Superior temporal gyrus (tissue), 1 donor: ENCODE measurements at regions not wholly inside any gene's neighbourhood (a gene's known extent, or its start where the extent isn't known, plus 50 kb on each side); places are given as distances from the start of the nearest gene placed in this dataset.
"Not testable (repeated sequence)": the region's sequence is repeated elsewhere in the genome, so short reads cannot be mapped to it uniquely, and the experiment has no call there.

Source experiments
- DNase-seq: peaks from one replicate; pipeline ENCODE4 v3.0.0-alpha.2; 2016; ENCODE audit errors: extremely low spot score

DNA sequence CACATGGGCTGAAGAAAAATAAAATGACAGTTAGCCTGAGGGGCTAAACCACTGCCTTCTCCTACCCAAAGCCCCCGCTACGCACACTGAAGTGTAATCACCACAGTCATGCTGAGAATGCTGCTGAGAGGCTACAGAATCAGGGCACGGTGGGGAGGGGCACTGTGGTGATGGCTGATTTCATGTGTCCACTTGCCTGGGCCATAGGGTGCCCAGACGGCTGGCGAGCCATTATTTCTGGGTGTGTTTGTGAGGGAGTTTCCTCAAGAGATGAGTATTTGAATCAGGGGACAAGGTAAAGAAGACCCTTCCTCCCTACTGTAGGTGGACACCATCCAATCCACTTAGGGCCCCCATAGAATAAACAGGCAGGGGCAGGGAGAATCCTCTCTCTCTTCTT, 1313.2 kb downstream of the TBC1D22A start:
- DNase-seq, result no peak

GRCh38 chr22:48072777-48073176, 1310.3 kb downstream of the TBC1D22A start:
- DNase-seq, result no peak

GRCh38 chr22:48071828-48072227, 1309.4 kb downstream of the TBC1D22A start:
- no peak for DNase-seq

DNA sequence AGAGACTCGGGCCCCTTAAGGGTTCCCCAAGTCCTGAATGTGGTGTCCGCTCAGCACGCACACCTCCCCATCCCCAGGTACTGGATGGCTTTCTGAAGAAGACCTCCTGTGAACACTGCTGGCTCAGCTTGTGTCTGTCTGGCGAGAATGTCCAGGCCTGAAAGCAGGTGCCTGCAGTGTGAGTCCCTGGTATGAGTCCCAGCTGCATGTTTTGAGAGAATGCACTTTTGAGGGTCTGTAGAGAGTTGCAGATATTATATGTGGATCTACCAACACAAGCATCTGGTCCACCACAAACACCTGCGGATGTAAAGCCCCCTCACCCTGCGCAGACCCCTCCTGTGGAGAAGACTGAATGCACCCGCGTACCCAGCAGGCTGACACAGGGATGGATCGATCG, 1308.9 kb downstream of the TBC1D22A start:
- no peak for DNase-seq

GRCh38 chr22:48070760-48071159, 1308.3 kb downstream of the TBC1D22A start:
- no peak for DNase-seq

- no peak for DNase-seq
These were observed 1307.6 kb downstream of the TBC1D22A start for GRCh38 chr22:48070083-48070482.

GRCh38 chr22:48069256-48069655, 1306.8 kb downstream of the TBC1D22A start:
- no peak for DNase-seq

DNA sequence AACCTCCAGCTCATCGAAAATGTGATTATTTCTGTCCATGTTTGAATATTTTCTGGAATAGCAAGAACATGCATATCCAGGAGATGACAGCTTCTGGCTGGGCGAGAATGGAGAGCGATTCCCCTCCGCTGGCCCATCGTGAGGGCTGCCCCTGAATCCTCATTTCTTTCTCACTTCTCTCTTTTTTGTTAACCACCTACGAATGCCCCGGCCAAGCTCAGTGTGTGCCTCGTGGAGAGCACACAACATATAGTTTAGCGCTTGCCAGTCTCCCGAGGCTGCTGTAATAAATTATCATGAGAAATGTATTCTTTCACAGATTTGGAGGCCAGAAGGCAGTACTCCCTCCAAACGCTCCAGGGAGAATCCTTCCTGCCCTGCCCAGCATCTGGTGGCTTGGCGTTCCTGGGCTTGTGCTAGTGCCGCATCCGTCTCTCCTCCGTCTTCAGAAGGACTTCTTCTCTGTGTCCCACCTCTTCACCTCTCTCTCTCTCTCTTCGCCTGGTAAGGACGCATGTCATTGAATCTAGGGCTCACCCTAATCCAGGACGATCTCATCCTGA, 1306.0 kb downstream of the TBC1D22A start:
- no peak for DNase-seq

DNA sequence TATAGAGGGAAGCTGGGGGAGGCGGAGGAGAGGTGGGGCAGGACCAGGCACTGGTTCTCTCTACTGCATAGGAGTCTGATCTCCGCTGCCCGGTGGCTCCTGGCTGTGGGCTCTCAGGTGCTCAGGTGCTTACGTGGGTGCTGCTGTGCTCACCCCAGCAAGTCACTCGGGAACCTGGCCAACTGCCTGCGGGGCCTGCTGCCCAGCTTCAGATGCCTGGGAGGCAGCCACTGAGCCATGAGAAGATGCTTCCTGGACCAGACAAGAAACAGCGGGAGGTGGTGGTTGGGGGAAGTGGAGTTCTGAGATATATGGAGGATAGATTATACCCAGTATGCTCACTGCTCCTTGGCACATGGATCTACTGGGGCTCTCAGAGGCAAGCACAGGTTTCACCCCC, 1303.4 kb downstream of the TBC1D22A start:
- DNase-seq, result no peak

- DNase-seq, result no peak
These were observed 1299.3 kb downstream of the TBC1D22A start for GRCh38 chr22:48061726-48062125.

DNA sequence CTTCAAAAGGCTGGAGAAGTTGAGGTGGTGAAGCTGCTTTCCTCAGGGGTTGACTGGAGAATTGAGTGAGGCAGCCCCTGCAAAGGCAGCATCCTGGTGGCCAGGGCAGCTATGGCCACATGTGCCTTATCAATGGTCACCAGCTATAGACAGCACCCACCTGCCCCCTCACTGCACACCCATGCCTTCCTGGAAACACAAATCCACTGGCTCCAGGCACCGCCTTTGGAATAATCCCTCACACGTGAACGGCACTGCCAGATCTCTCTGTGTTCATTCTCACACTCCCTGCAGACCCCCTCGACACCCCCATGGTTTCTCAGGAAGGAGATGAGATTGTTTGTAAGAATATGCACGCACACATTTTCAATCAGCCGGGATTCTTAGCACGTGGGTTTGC, 1297.8 kb downstream of the TBC1D22A start:
- no peak for DNase-seq

DNA sequence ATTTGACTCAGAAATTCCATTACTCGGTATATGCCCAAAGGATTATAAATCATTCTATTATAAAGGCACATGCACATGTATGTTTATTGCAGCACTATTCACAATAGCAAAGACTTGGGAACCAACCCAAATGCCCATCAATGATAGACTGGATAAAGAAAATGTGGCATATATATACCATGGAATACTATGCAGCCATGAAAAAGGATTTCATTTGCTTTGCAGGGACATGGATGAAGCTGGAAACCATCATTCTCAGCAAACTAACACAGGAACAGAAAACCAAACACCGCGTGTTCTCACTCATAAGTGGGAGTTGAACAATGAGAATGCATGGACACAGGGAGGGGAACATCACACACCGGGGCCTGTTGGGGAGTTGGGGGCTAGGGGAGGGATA, 1297.1 kb downstream of the TBC1D22A start:
- DNase-seq, result not testable (repeated sequence)

- no peak for DNase-seq
These were observed 1294.8 kb downstream of the TBC1D22A start for GRCh38 chr22:48057116-48057835.

GRCh38 chr22:48055827-48056226, 1293.4 kb downstream of the TBC1D22A start:
- DNase-seq, result no peak

DNA sequence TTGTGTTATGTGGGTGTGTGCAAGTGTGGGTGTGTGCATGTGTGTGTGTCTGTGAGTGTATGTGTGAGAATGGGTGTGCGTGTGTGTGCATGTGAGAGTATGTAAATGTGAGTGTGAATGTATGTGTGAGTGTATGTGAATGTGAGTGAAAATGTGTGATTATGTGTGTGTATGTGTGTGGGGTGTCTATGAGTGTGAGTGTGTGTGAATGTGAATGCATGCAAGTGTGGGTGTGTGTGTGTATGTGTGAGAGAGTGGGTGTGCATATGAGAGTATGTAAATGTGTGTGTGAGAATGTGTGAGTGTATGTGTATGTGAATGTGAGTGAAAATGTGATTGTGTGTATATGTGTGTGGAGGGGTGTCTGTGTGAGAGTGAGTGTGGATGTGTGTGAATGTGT, 1292.7 kb downstream of the TBC1D22A start:
- DNase-seq, result no peak

GRCh38 chr22:48054596-48054995, 1292.1 kb downstream of the TBC1D22A start:
- DNase-seq, result no peak

DNA sequence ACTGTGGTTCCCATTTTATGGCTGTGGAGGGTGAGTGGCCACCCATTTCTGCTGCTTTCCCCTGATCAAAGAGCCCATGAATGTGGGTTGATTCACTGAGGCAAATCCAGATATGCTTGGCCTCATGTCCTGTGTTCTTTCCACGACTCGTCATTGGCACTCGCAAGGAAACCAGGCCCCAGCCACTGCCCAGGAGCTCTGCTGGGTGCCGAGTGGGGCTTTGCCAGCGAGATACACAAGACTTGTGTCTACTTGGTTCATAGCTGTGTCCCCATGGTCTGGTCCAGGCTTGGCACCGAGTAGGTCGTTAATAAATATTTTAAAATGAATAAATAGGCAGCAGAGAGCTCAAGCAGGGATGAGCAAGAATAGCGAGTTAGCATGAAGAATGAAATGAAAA, 1291.5 kb downstream of the TBC1D22A start:
- DNase-seq, result no peak

GRCh38 chr22:48053486-48053885, 1291.0 kb downstream of the TBC1D22A start:
- DNase-seq, result no peak

DNA sequence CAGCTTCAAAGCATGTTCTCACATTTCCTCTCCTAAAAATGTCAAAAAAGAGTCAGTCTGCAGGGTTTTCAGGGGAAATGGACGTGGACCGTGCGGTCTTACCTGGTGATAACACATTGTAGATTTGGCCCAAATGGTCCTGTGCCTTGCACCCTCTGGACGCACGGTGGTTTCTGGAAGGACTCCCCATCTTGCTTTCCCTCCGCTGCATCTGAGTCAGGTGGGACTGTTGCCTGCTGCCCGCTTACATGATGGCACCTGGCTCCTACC, 1290.1 kb downstream of the TBC1D22A start:
- no peak for DNase-seq

DNA sequence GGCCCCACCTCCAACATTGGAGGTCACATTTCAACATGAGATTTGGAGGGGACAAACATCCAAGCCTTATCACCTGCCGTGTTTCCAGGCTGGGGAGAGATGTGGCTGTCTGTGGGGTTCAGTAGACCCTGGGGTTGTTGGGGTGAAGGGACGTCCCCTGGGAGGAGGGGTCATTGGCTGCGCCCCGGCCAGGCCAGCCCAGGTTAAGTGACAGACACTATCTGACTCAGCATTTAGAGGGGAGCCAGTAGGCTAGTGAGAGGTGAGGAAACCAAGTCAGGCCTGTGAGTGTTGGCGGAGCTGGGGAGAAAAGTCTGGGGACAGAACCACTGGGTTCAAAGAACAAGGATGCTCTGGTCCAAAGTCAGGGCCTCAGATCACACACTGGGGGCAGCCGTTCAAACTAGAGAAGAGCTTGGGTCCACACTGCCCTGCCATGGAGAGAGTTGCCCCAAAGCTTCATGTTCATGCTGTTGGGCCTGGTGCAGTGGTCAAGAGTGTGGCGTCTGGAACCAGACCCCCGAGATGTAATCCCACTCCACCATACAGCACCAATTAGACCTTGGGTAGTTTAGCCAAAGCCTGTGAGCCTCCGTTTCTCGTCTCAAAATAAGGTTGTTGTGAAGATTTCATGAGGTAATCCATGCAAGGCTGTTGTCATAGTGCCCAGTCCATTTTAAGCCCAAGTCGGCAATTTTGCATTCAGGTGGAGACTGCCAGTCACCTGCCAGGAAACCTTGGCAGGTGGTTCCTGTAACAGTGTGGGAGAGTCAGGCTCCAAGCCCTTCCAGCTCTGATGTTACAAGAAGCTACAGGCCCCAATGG, 1289.6 kb downstream of the TBC1D22A start:
- DNase-seq, result no peak

- DNase-seq, result no peak
These were observed 1288.4 kb downstream of the TBC1D22A start for GRCh38 chr22:48050836-48051235.

DNA sequence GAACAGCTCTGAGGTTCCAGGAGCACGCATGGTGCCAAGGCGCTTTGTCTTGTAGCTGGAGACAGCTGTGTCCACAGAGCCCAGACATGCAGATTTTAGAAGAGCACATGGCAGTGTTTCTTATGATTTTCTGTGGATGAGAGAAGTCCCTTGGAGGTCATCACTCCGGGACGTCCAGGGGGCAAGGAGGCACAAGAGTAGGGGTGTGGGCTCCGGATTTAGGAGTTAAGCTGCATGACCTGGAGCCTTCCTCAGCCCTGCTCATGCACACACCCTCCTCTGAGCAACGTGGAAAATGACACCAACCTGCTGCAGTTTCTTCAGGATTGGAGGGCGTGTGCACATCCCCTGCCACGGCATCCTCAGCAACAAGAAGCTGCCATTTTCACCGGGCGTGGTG, 1286.7 kb downstream of the TBC1D22A start:
- DNase-seq, result no peak
